Epithelial cell of proximal tubule (primary cell): ENCODE measurements at regions not wholly inside any gene's neighbourhood (a gene's known extent, or its start where the extent isn't known, plus 50 kb on each side); places are given as distances from the start of the nearest gene placed in this dataset.
"Not testable (repeated sequence)": the region's sequence is repeated elsewhere in the genome, so short reads cannot be mapped to it uniquely, and the experiment has no call there.

Experiments
- DNase-seq: peaks from one replicate; pipeline ENCODE4 v3.0.0-alpha.2; 2011; ENCODE audit warnings: low read depth
- H3K4me3 ChIP-seq: 2 replicates; pipeline ENCODE4 v1.5.1; 2011; ENCODE audit warnings: low read depth, mild to moderate bottlenecking, low read length
- TF ChIP-seq, protein P1 (sequence below): conservative IDR thresholded peaks from 2 replicates; pipeline ENCODE4 v1.5.1; 2012; ENCODE audit warnings: low read depth, mild to moderate bottlenecking, low read length

GRCh38 chr3:96584066-96584465, 230.3 kb upstream of the EPHA6 start:
- no peak overlapping the region for H3K4me3 ChIP-seq
- TF ChIP-seq, protein P1, sequence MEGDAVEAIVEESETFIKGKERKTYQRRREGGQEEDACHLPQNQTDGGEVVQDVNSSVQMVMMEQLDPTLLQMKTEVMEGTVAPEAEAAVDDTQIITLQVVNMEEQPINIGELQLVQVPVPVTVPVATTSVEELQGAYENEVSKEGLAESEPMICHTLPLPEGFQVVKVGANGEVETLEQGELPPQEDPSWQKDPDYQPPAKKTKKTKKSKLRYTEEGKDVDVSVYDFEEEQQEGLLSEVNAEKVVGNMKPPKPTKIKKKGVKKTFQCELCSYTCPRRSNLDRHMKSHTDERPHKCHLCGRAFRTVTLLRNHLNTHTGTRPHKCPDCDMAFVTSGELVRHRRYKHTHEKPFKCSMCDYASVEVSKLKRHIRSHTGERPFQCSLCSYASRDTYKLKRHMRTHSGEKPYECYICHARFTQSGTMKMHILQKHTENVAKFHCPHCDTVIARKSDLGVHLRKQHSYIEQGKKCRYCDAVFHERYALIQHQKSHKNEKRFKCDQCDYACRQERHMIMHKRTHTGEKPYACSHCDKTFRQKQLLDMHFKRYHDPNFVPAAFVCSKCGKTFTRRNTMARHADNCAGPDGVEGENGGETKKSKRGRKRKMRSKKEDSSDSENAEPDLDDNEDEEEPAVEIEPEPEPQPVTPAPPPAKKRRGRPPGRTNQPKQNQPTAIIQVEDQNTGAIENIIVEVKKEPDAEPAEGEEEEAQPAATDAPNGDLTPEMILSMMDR, result no peak
- no peak for DNase-seq

GRCh38 chr3:96606865-96607264, 207.5 kb upstream of the EPHA6 start:
- not testable (repeated sequence) for DNase-seq, H3K4me3 ChIP-seq

GRCh38 chr3:96619475-96619874, 194.9 kb upstream of the EPHA6 start:
- no peak for DNase-seq
- H3K4me3 ChIP-seq, result no peak overlapping the region
- TF ChIP-seq, protein P1, result no peak

DNA sequence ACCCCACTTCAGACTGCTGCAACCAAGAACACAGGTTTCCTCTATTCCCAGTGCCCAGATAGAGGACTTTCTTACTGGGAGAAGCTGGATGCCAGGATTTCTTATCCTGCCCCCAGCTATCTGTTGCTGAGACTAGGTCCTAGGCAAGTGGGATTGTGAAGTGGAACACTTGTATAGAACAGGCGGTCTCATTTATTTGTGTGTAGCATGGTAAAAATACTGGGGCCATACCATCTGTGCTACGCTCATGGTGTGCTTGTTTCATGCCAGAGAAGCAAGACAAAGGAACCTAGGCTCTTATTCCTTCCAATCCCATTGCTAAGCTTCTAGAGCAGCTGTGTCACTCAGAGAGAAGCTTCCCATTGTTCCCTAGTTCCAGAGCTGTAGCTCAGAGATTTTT, 191.5 kb upstream of the EPHA6 start:
- DNase-seq, result no peak
- H3K4me3 ChIP-seq, result no peak overlapping the region
- TF ChIP-seq, protein P1, result no peak

- no peak for DNase-seq
Measured at GRCh38 chr3:96631050-96631449, 183.3 kb upstream of the EPHA6 start.

GRCh38 chr3:96646596-96646995, 167.8 kb upstream of the EPHA6 start:
- TF ChIP-seq, protein P1, result no peak
- no peak for DNase-seq
- no peak overlapping the region for H3K4me3 ChIP-seq

More at GRCh38 chr3:96631050-96631449, 183.3 kb upstream of the EPHA6 start:
- TF ChIP-seq, protein P1, result no peak
- H3K4me3 ChIP-seq, result no peak overlapping the region

DNA sequence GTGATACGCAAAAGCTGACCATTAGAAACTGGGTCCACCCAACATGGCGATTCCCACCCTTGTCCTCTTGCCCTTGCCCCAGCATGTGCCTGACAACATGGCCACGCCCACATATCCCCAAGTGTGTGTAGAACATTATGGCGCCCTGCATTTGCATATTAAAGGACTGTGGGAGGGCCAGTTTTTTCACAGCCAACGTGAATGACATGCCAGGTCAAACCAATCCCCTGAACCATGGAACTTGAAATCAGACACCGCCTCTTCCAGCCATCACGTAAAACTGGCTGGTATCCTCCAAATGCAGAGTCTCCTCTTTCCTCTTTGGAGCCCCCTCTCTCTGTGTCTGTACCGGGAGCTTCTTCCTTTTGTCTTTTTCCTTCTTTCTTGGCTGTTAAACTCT, 156.7 kb upstream of the EPHA6 start:
- DNase-seq, result no peak
- no peak overlapping the region for H3K4me3 ChIP-seq
- TF ChIP-seq, protein P1, result no peak

GRCh38 chr3:96671861-96672595, 142.4 kb upstream of the EPHA6 start:
- H3K4me3 ChIP-seq, DNase-seq: not testable (repeated sequence)
